GM23248 (cell line): ENCODE measurements at regions not wholly inside any gene's neighbourhood (a gene's known extent, or its start where the extent isn't known, plus 50 kb on each side); places are given as distances from the start of the nearest gene placed in this dataset.

ENCODE experiments used
- DNase-seq: peaks from one replicate; pipeline ENCODE4 v3.0.0-alpha.2; 2015
- H2AFZ ChIP-seq: fragments of 200-600 bp; sonication (generic); 2 replicates; pipeline ENCODE4 v1.6.1; 2016; ENCODE audit warnings: antibody characterized with exemption
- H3F3A ChIP-seq: fragments of 200-600 bp; sonication (generic); 2 replicates; pipeline ENCODE4 v1.6.1; 2016; ENCODE audit warnings: mild to moderate bottlenecking, antibody characterized with exemption, mixed run types; ENCODE audit not compliant: insufficient read depth
- H3K27ac ChIP-seq: fragments of 200-600 bp; sonication (generic); 2 replicates; pipeline ENCODE4 v1.5.1; 2016; ENCODE audit warnings: mild to moderate bottlenecking
- H3K27me3 ChIP-seq: fragments of 200-600 bp; sonication (generic); replicated peaks from 2 replicates; pipeline ENCODE4 v1.6.1; 2016; ENCODE audit warnings: mild to moderate bottlenecking; ENCODE audit not compliant: insufficient read depth
- H3K36me3 ChIP-seq: fragments of 200-600 bp; sonication (generic); 2 replicates; pipeline ENCODE4 v1.6.1; 2016; ENCODE audit warnings: low read depth, mild to moderate bottlenecking
- H3K4me1 ChIP-seq: fragments of 200-600 bp; sonication (generic); 2 replicates; pipeline ENCODE4 v1.6.1; 2016; ENCODE audit warnings: mild to moderate bottlenecking; ENCODE audit not compliant: insufficient read depth
- H3K4me2 ChIP-seq: fragments of 200-600 bp; sonication (generic); one replicate; pipeline ENCODE4 v1.6.1; 2016; ENCODE audit warnings: mild to moderate bottlenecking; ENCODE audit not compliant: unreplicated experiment
- H3K4me3 ChIP-seq: fragments of 200-600 bp; sonication (generic); 2 replicates; pipeline ENCODE4 v1.5.1; 2016; ENCODE audit warnings: mild to moderate bottlenecking
- H3K79me2 ChIP-seq: fragments of 200-600 bp; sonication (generic); 2 replicates; pipeline ENCODE4 v1.6.1; 2016; ENCODE audit warnings: mild to moderate bottlenecking; ENCODE audit not compliant: insufficient read depth
- H3K9ac ChIP-seq: fragments of 200-600 bp; sonication (generic); 2 replicates; pipeline ENCODE4 v1.6.1; 2016; ENCODE audit warnings: mild to moderate bottlenecking
- H3K9me2 ChIP-seq: fragments of 200-600 bp; sonication (generic); 2 replicates; pipeline ENCODE4 v1.6.1; 2016; ENCODE audit warnings: mixed run types, mild to moderate bottlenecking, moderate library complexity; ENCODE audit not compliant: insufficient read depth
- H3K9me3 ChIP-seq: fragments of 200-600 bp; sonication (generic); one replicate; pipeline ENCODE4 v1.6.1; 2017; ENCODE audit warnings: low read depth
- H4K20me1 ChIP-seq: fragments of 200-600 bp; sonication (generic); 2 replicates; pipeline ENCODE4 v1.6.0; 2016; ENCODE audit not compliant: insufficient read depth
- EZH2 ChIP-seq: fragments of 200-600 bp; sonication (generic); IDR thresholded peaks from 2 replicates; pipeline ENCODE4 v1.6.1; 2018; ENCODE audit warnings: antibody characterized with exemption, mild to moderate bottlenecking; ENCODE audit not compliant: insufficient read depth, poor library complexity, severe bottlenecking
- EZH2phosphoT487 ChIP-seq: fragments of 200-600 bp; sonication (generic); IDR thresholded peaks from 2 replicates; pipeline ENCODE4 v1.6.1; 2018; ENCODE audit warnings: antibody characterized with exemption, moderate library complexity, mild to moderate bottlenecking, low read depth; ENCODE audit not compliant: insufficient read depth
- WGBS, 2 experiments: methylation state at CpG; one replicate each; pipeline ENCODE4 v1.1.6; 2015 to 2017; ENCODE audit warnings: low lambda C conversion rate in 2 of 2, low coverage in 1 of 2; ENCODE audit errors: missing lambda C conversion rate in 2 of 2; 5-methylcytosine and 5-hydroxymethylcytosine counted together
- in situ Hi-C: fragments of 300-500 bp; cut with MboI; formaldehyde crosslinking; loops from 2 replicates; pipeline ENCODE4 v1.15.0; 2020

- in situ Hi-C loops: no loop called here
- DNase-seq: no peak
- H3K9me2 ChIP-seq: no peaks in the 10 kb centered on the region
- WGBS, 2 experiments: 15 to 18% methylated on average over 4 of the region's 4 CpGs
- H3K27me3 ChIP-seq: no peaks in the 10 kb centered on the region
- no peak overlapping the region for H2AFZ ChIP-seq
- H3K4me2 ChIP-seq: no peak overlapping the region
- TF ChIP-seq EZH2 (no peak), EZH2phosphoT487 (no peak)
- no peaks in the 10 kb centered on the region for H3K36me3 ChIP-seq
- H3K4me3 ChIP-seq: no peak overlapping the region
- H4K20me1 ChIP-seq: no peaks in the 10 kb centered on the region
- no peak overlapping the region for H3K9ac ChIP-seq
- no peaks in the 10 kb centered on the region for H3K9me3 ChIP-seq
- H3K27ac ChIP-seq: no peak overlapping the region
- H3F3A ChIP-seq: no peaks in the 10 kb centered on the region
- no peaks in the 10 kb centered on the region for H3K79me2 ChIP-seq
- H3K4me1 ChIP-seq: no peaks in the 10 kb centered on the region
These were observed 59.7 kb upstream of the LDAH start for GRCh38 chr2:20882466-20883170.

GRCh38 chr2:20880221-20880771 is 57.4 kb upstream of the LDAH start:
- H3K36me3 ChIP-seq: no peaks in the 10 kb centered on the region
- no peaks in the 10 kb centered on the region for H3K9me2 ChIP-seq
- DNase-seq: no peak
- WGBS, 2 experiments: 34 to 38% methylated on average over 13 of the region's 13 CpGs
- no peaks in the 10 kb centered on the region for H3K79me2 ChIP-seq
- H3K4me3 ChIP-seq: no peak overlapping the region
- no peak overlapping the region for H3K27ac ChIP-seq
- no peak overlapping the region for H3K9ac ChIP-seq
- H3K4me2 ChIP-seq: no peak overlapping the region
- in situ Hi-C loops: no loop called here
- no peaks in the 10 kb centered on the region for H3F3A ChIP-seq
- TF ChIP-seq EZH2phosphoT487: no peak
- TF ChIP-seq EZH2: no peak
- H3K4me1 ChIP-seq: no peaks in the 10 kb centered on the region
- H3K27me3 ChIP-seq: no peaks in the 10 kb centered on the region
- H4K20me1 ChIP-seq: no peaks in the 10 kb centered on the region
- no peaks in the 10 kb centered on the region for H3K9me3 ChIP-seq
- no peak overlapping the region for H2AFZ ChIP-seq

GRCh38 chr2:20879221-20879620 is 56.3 kb upstream of the LDAH start:
- Histone ChIP-seq H3K79me2 (no peaks in the 10 kb centered on the region), H3K4me1 (no peaks in the 10 kb centered on the region), H3K4me3 (no peak overlapping the region), H4K20me1 (no peaks in the 10 kb centered on the region), H3K27ac (no peak overlapping the region), H3K9ac (no peak overlapping the region), H3K27me3 (no peaks in the 10 kb centered on the region), H3K4me2 (no peak overlapping the region), H3F3A (no peaks in the 10 kb centered on the region), H3K36me3 (no peaks in the 10 kb centered on the region), H3K9me2 (no peaks in the 10 kb centered on the region), H3K9me3 (no peaks in the 10 kb centered on the region), H2AFZ (no peak overlapping the region)
- in situ Hi-C loops: no loop called here
- WGBS, 2 experiments: 26 to 28% methylated on average over 4 to 5 of the region's 5 CpGs
- DNase-seq: no peak
- TF ChIP-seq EZH2phosphoT487: no peak
- TF ChIP-seq EZH2: no peak

- 0 to 2% methylated on average over 2 of the region's 2 CpGs for WGBS, 2 experiments
- no peaks in the 10 kb centered on the region for H3F3A ChIP-seq
- no peaks in the 10 kb centered on the region for H3K9me2 ChIP-seq
- no peak for TF ChIP-seq EZH2
- H3K36me3 ChIP-seq: no peaks in the 10 kb centered on the region
- H3K27ac ChIP-seq: no peak overlapping the region
- H3K27me3 ChIP-seq: no peaks in the 10 kb centered on the region
- H3K9ac ChIP-seq: no peak overlapping the region
- H4K20me1 ChIP-seq: no peaks in the 10 kb centered on the region
- H3K4me3 ChIP-seq: no peak overlapping the region
- no peak overlapping the region for H2AFZ ChIP-seq
- no peak for DNase-seq
- no peaks in the 10 kb centered on the region for H3K4me1 ChIP-seq
- no peaks in the 10 kb centered on the region for H3K79me2 ChIP-seq
- H3K9me3 ChIP-seq: no peaks in the 10 kb centered on the region
- in situ Hi-C loops: no loop called here
- no peak overlapping the region for H3K4me2 ChIP-seq
These were observed 55.1 kb upstream of the LDAH start for GRCh38 chr2:20877960-20878359.
